ENCODE measurements at regions not wholly inside any gene's neighbourhood (a gene's known extent, or its start where the extent isn't known, plus 50 kb on each side); places are given as distances from the start of the nearest gene placed in this dataset.
"Not testable (repeated sequence)": the region's sequence is repeated elsewhere in the genome, so short reads cannot be mapped to it uniquely, and the experiment has no call there.

- DNase-seq, result no peak
Measured at GRCh38 chr1:90400131-90400530, 317.0 kb downstream of the BARHL2 start.

- no peak for DNase-seq
Measured at GRCh38 chr1:90396917-90397316, 320.2 kb downstream of the BARHL2 start.

GRCh38 chr1:90394247-90394646 is 322.9 kb downstream of the BARHL2 start:
- DNase-seq, result no peak

GRCh38 chr1:90393025-90393424 is 324.1 kb downstream of the BARHL2 start:
- DNase-seq, result no peak

GRCh38 chr1:90391126-90391525 is 326.0 kb downstream of the BARHL2 start:
- DNase-seq, result no peak

- DNase-seq, result no peak
Measured at GRCh38 chr1:90387805-90388204, 329.3 kb downstream of the BARHL2 start.

- DNase-seq, result no peak
Measured at GRCh38 chr1:90386899-90387720, 330.0 kb downstream of the BARHL2 start.

GRCh38 chr1:90384193-90384592 is 332.9 kb downstream of the BARHL2 start:
- DNase-seq, result no peak

GRCh38 chr1:90382161-90382560 is 334.9 kb downstream of the BARHL2 start:
- no peak for DNase-seq

- DNase-seq, result no peak
Measured at GRCh38 chr1:90381598-90381997, 335.5 kb downstream of the BARHL2 start.

GRCh38 chr1:90371448-90371813 is 345.7 kb downstream of the BARHL2 start:
- DNase-seq, result no peak

- no peak for DNase-seq
Measured at GRCh38 chr1:90370686-90371447, 346.2 kb downstream of the BARHL2 start.

- no peak for DNase-seq
Measured at GRCh38 chr1:90362163-90362562, 354.9 kb downstream of the BARHL2 start.

GRCh38 chr1:90361026-90361425 is 356.1 kb downstream of the BARHL2 start:
- no peak for DNase-seq

- DNase-seq, result no peak
Measured at GRCh38 chr1:90359994-90360393, 357.1 kb downstream of the BARHL2 start.

GRCh38 chr1:90358448-90358847 is 358.7 kb downstream of the BARHL2 start:
- DNase-seq, result no peak

- no peak for DNase-seq
Measured at GRCh38 chr1:90357995-90358394, 359.1 kb downstream of the BARHL2 start.

GRCh38 chr1:90356991-90357390 is 360.1 kb downstream of the BARHL2 start:
- DNase-seq, result no peak

- no peak for DNase-seq
Measured at GRCh38 chr1:90356101-90356500, 361.0 kb downstream of the BARHL2 start.

- DNase-seq, result no peak
Measured at GRCh38 chr1:90354704-90355103, 359.8 kb downstream of the ZNF326 start.

GRCh38 chr1:90351019-90351418 is 356.1 kb downstream of the ZNF326 start:
- no peak for DNase-seq

GRCh38 chr1:90349510-90349909 is 354.6 kb downstream of the ZNF326 start:
- no peak for DNase-seq

- no peak for DNase-seq
Measured at GRCh38 chr1:90348934-90349333, 354.0 kb downstream of the ZNF326 start.

GRCh38 chr1:90348459-90348858 is 353.5 kb downstream of the ZNF326 start:
- DNase-seq, result not testable (repeated sequence)

Measured in GOT3 (cell line).